Central memory CD8-positive, alpha-beta T cell (primary cell): ENCODE measurements at regions not wholly inside any gene's neighbourhood (a gene's known extent, or its start where the extent isn't known, plus 50 kb on each side); places are given as distances from the start of the nearest gene placed in this dataset.

Experiments used
- ATAC-seq: fragments of 150-1000 bp; cut with Tn5 transposase; replicated peaks from 2 replicates; pipeline ENCODE4 v1.10.0; 2022; ENCODE audit warnings: mild to moderate bottlenecking, moderate FRiP score, moderate number of reproducible peaks; ENCODE audit not compliant: poor library complexity, severe bottlenecking; ENCODE audit errors: extremely low read depth
- DNase-seq, 2 donors: peaks; one replicate each; pipeline ENCODE4 v3.0.0; 2021; ENCODE audit warnings: low spot score in 2 of 2
- H3K27ac Mint-ChIP-seq: one replicate; pipeline ENCODE4 v1.8.0; 2022; ENCODE audit warnings: low read depth, mild to moderate bottlenecking, moderate library complexity, mixed read lengths
- H3K27me3 Mint-ChIP-seq: one replicate; pipeline ENCODE4 v1.8.0; 2022; ENCODE audit warnings: mixed read lengths
- H3K36me3 Mint-ChIP-seq: one replicate; pipeline ENCODE4 v1.8.0; 2022; ENCODE audit warnings: mild to moderate bottlenecking, moderate library complexity, mixed read lengths; ENCODE audit not compliant: insufficient read depth
- H3K4me1 Mint-ChIP-seq: one replicate; pipeline ENCODE4 v1.8.0; 2022; ENCODE audit warnings: mixed read lengths
- H3K4me3 Mint-ChIP-seq: one replicate; pipeline ENCODE4 v1.8.0; 2022; ENCODE audit warnings: mild to moderate bottlenecking, moderate library complexity, mixed read lengths
- H3K9me3 Mint-ChIP-seq: one replicate; pipeline ENCODE4 v1.8.0; 2022; ENCODE audit warnings: mixed read lengths

DNA sequence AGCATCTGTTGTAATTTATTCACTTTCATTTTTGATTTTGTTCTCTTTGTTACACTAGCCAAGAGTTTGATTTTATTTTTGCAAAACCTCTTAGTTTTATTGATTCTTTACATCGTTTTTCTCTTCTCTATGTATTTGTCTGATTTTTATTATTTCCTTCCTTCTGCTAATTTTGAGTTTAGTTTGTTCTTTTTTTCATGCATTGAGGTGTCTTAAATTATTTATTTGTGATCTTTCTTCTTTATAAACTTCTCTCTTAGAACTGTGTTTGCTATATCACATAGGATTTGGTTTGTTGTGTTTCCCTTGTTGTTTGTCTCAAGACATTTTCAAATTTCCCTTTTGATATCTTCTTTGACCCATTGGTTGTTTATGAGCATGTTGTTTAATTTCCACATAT, 51.7 kb upstream of the NFKBIA start:
- ATAC-seq (no peak), DNase-seq (no peak)
- peaks cover 32% of the 10 kb centered on the region for H3K27me3 Mint-ChIP-seq

DNA sequence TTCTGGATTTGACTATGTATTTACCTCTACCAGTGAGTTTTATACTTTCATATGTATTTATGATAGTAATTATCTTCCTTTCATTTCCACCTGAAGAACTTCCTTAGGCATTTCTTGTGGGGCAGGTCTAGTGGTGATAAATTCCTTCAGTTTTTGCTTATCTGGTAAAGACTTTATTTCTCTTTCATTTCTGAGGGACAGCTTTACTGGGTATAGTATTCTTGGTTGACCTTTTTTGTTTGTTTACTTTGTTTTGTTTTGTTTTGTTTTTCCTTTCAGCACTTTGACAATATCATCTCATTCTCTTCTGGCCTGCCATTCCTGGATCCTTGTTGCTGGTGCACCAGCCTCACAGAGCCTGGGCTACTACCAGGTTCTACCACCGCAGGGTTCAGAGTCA, 53.9 kb upstream of the NFKBIA start:
- Mint-ChIP-seq H3K27me3 (peaks cover 32% of the 10 kb centered on the region), H3K4me3 (no peak overlapping the region), H3K27ac (no peak overlapping the region), H3K4me1 (no peaks in the 10 kb centered on the region), H3K36me3 (no peaks in the 10 kb centered on the region), H3K9me3 (peaks cover 7% of the 10 kb centered on the region)
- ATAC-seq (no peak), DNase-seq (no peak)

More for the DNA sequence above, 51.7 kb upstream of the NFKBIA start:
- no peak overlapping the region for H3K27ac Mint-ChIP-seq
- no peaks in the 10 kb centered on the region for H3K4me1 Mint-ChIP-seq
- no peaks in the 10 kb centered on the region for H3K36me3 Mint-ChIP-seq
- no peak overlapping the region for H3K4me3 Mint-ChIP-seq
- peaks cover 7% of the 10 kb centered on the region for H3K9me3 Mint-ChIP-seq

DNA sequence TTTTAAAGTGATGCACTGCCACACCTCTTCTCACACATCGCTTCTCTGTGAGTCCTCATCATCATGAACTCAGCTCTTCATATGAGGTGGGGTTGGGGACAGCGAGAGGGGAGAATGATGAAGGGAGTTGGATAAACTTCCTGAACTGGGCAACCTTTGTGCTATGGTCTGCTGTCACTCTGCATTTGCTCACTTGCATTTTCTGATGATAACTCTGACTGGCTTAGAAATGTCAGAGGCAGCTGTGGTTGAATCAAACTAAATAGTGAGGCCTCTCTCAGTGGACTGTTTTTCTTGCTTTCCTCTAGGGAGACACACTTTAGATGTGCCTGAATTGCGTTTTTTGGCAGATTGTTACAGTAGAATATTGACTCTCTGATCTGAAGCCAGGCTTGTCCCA, 55.2 kb upstream of the NFKBIA start:
- DNase-seq (no peak), ATAC-seq (no peak)
- H3K9me3 Mint-ChIP-seq, result peaks cover 7% of the 10 kb centered on the region
- no peaks in the 10 kb centered on the region for H3K36me3 Mint-ChIP-seq
- H3K4me1 Mint-ChIP-seq, result no peaks in the 10 kb centered on the region
- H3K27me3 Mint-ChIP-seq, result peaks cover 43% of the 10 kb centered on the region
- no peak overlapping the region for H3K4me3 Mint-ChIP-seq
- H3K27ac Mint-ChIP-seq, result no peak overlapping the region

DNA sequence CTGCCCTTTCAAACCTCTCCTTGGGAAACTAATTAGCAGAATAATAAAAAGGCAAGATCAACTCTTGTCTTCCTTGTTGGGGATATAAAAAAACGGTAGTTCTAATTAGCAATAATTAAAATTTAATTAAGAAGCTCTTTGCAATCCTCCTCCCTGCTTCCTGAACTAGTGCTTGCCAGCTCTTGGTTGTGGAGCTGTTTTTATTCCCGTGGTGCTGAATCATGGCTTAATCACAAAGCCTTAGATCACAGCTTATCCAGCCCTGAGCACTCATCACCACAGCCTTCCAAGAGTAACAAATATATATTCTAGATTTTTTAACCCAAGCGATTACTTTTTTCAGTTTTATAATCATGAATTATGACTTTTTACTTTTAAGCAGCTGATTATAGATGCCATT, 63.2 kb upstream of the INSM2 start:
- Mint-ChIP-seq H3K4me3 (no peak overlapping the region), H3K4me1 (no peaks in the 10 kb centered on the region), H3K36me3 (peaks cover 3% of the 10 kb centered on the region), H3K9me3 (no peaks in the 10 kb centered on the region), H3K27me3 (peaks cover 76% of the 10 kb centered on the region), H3K27ac (no peak overlapping the region)
- ATAC-seq (no peak), DNase-seq (no peak)

DNA sequence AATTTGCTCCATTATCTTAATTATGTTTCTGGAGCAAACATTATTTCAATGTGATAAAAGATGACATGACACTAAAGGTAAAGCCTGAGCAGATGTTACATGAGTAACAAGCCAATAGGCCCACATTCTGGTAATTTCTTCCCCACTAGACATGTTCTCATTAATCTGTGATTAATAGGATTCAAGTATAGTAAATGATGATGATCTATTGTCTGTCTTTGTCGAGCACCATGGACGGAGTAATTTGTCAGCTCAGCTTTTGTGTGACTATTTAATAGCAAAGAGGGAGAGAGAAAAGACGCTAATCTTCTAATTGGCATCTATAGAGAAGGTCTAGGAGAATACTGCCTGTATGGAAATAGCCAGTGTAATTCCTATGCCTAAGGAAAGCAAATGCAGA, 62.2 kb upstream of the INSM2 start:
- ATAC-seq, result no peak
- peaks cover 67% of the 10 kb centered on the region for H3K27me3 Mint-ChIP-seq

DNA sequence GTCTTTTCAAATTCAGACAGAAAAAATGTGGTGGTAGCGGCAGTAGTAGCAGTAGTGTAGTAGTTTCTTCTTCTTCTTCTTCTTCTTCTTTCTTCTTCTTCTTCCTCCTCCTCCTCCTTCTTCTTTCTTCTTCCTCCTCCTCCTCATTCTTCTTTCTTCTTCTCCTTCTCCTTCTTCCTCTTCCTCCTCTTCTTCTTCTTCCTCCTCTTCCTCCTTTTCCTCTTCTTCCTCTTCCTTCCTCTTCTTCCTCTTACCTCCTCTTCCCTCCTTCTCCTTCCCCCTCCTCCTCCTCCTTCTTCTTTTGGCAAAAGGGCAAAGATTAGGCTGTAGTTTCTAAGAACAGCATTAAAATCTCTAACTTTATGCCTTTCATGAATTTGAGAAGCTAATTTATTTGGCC, 59.6 kb upstream of the INSM2 start:
- Mint-ChIP-seq H3K4me3 (no peak overlapping the region), H3K36me3 (peaks cover 3% of the 10 kb centered on the region), H3K27ac (no peak overlapping the region), H3K9me3 (no peaks in the 10 kb centered on the region), H3K4me1 (no peaks in the 10 kb centered on the region), H3K27me3 (peaks cover 46% of the 10 kb centered on the region)
- no peak for DNase-seq
- ATAC-seq, result no peak

More for the DNA sequence above, 62.2 kb upstream of the INSM2 start:
- H3K4me3 Mint-ChIP-seq, result no peak overlapping the region
- H3K9me3 Mint-ChIP-seq, result no peaks in the 10 kb centered on the region
- peaks cover 3% of the 10 kb centered on the region for H3K36me3 Mint-ChIP-seq
- no peak for DNase-seq
- H3K27ac Mint-ChIP-seq, result no peak overlapping the region
- H3K4me1 Mint-ChIP-seq, result no peaks in the 10 kb centered on the region

DNA sequence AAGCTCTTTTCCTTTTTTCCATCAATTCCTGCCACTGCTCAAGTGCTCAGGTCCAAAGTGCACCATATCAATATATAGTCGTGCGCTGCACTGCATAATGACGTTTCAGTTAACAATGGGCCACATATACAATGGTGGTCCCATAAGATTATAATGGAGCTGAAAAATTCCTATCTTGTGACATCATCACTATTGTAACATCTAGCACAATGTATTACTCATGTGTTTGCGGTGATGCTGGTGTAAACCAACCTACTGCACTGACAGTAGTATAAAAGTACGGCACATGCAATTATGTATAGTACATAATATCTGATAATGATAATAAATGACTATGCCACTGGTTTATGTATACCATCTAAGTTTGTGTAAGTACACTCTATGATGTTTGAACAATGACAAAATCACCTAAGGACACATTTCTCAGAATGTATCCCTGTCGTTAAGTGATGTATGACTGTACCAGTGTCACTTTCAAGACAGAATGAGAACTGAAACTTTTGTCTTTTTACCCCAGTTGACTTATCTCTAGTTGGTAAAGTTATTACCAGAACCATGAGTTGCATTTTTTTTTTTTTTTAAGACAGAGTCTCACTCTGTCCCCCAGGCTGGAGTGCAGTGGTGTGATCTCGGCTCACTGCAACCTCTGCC, 53.7 kb upstream of the INSM2 start:
- Mint-ChIP-seq H3K27me3 (peaks cover 21% of the 10 kb centered on the region), H3K4me3 (no peak overlapping the region), H3K27ac (no peak overlapping the region), H3K36me3 (no peaks in the 10 kb centered on the region), H3K4me1 (no peaks in the 10 kb centered on the region), H3K9me3 (no peaks in the 10 kb centered on the region)
- no peak for DNase-seq
- ATAC-seq, result no peak

DNA sequence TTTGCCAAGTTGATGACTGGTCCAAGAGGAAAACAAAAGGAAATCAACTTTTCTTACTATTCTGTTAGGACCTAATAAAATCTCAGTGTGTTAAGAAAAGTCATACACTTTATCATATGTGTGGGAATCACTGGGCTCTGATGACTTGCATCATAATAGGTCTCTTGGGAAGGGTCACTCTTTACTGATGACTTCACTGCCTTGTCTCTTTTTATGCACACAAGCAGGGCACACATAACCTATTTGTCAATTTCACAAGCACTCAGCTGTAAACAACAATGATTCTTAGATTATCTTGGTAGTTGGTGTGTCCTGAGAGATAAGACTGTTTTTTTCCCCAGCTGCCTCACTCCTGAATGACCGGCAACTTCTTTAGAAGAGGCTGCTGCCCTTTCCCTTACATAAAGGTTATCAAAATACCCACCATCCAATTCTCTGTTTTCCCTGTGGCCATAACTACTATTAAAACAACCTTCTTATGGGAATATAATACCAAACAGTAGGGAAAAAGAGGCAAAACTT, 50.9 kb upstream of the INSM2 start:
- Mint-ChIP-seq H3K27ac (no peak overlapping the region), H3K36me3 (no peaks in the 10 kb centered on the region), H3K4me3 (no peak overlapping the region), H3K27me3 (peaks cover 21% of the 10 kb centered on the region), H3K9me3 (no peaks in the 10 kb centered on the region), H3K4me1 (no peaks in the 10 kb centered on the region)
- ATAC-seq, result no peak
- no peak for DNase-seq
